AG09309 (cell line): ENCODE measurements at regions not wholly inside any gene's neighbourhood (a gene's known extent, or its start where the extent isn't known, plus 50 kb on each side); places are given as distances from the start of the nearest gene placed in this dataset.

ENCODE experiments used
- DNase-seq: peaks from one replicate; pipeline ENCODE4 v3.0.0-alpha.2; 2010; ENCODE audit warnings: low read depth
- H3K4me3 ChIP-seq: 2 replicates; pipeline ENCODE4 v1.5.1; 2011; ENCODE audit warnings: mild to moderate bottlenecking, low read depth, low read length, moderate library complexity; ENCODE audit not compliant: control insufficient read depth
- TF ChIP-seq, protein P1 (sequence below): IDR thresholded peaks from 2 replicates; pipeline ENCODE4 v1.5.1; 2011; ENCODE audit warnings: mild to moderate bottlenecking, low read depth, low read length, inconsistent platforms; ENCODE audit not compliant: insufficient read depth, control insufficient read depth; ENCODE audit errors: missing control alignments

- no peak for DNase-seq
- TF ChIP-seq, protein P1, sequence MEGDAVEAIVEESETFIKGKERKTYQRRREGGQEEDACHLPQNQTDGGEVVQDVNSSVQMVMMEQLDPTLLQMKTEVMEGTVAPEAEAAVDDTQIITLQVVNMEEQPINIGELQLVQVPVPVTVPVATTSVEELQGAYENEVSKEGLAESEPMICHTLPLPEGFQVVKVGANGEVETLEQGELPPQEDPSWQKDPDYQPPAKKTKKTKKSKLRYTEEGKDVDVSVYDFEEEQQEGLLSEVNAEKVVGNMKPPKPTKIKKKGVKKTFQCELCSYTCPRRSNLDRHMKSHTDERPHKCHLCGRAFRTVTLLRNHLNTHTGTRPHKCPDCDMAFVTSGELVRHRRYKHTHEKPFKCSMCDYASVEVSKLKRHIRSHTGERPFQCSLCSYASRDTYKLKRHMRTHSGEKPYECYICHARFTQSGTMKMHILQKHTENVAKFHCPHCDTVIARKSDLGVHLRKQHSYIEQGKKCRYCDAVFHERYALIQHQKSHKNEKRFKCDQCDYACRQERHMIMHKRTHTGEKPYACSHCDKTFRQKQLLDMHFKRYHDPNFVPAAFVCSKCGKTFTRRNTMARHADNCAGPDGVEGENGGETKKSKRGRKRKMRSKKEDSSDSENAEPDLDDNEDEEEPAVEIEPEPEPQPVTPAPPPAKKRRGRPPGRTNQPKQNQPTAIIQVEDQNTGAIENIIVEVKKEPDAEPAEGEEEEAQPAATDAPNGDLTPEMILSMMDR = no peak
- no peak overlapping the region for H3K4me3 ChIP-seq
Measured at GRCh38 chr2:104563398-104563996, 290.4 kb upstream of the POU3F3 start.

DNA sequence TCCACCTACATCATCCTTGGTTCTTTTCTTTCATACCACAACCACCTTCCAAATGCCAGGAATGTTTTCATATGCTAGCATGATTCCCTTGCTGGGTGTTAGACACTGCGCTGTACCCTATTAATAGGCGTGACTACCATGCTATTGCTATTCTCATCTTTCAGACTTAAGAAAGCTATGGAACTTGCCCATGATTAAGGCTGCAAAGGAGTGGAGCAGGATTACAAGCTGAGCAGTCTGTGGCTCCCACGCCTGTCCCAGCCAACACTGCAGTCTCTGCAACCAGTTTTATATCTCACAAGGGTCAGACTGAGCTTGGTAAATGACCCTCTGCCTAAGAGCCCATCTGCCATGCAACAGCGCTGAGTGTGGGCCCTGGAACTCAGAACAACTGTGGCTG is 285.7 kb upstream of the POU3F3 start:
- TF ChIP-seq, protein P1 = no peak
- H3K4me3 ChIP-seq = no peak overlapping the region
- DNase-seq = no peak

GRCh38 chr2:104570259-104570658 is 283.7 kb upstream of the POU3F3 start:
- TF ChIP-seq, protein P1 = no peak
- no peak overlapping the region for H3K4me3 ChIP-seq
- no peak for DNase-seq

GRCh38 chr2:104572834-104573233 is 281.1 kb upstream of the POU3F3 start:
- no peak overlapping the region for H3K4me3 ChIP-seq
- TF ChIP-seq, protein P1 = no peak
- no peak for DNase-seq

DNA sequence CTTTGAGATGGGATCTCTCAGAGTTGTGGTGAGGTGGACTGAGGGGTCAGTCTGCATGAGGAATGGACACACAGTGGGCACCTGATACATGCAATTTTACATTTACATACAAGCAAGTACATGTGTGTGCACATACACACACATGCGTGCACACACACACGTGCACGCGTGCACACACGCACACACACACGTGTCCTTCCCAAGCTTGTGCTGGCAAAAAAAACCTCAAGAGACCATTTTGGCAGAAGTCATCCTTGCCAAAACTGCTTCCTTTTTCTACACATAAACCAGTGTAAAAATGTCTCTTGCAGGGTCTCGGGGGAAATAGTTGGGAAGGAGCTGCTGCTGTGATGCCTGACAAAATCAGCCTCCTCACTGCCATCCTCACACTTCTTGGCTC is 279.5 kb upstream of the POU3F3 start:
- TF ChIP-seq, protein P1 = no peak
- DNase-seq = no peak
- H3K4me3 ChIP-seq = no peak overlapping the region

GRCh38 chr2:104577143-104577542 is 276.8 kb upstream of the POU3F3 start:
- H3K4me3 ChIP-seq = no peak overlapping the region
- TF ChIP-seq, protein P1 = no peak
- no peak for DNase-seq

GRCh38 chr2:104582471-104582870 is 271.4 kb upstream of the POU3F3 start:
- TF ChIP-seq, protein P1 = no peak
- DNase-seq = no peak
- no peak overlapping the region for H3K4me3 ChIP-seq
